H9 (cell line): ENCODE measurements at regions not wholly inside any gene's neighbourhood (a gene's known extent, or its start where the extent isn't known, plus 50 kb on each side); places are given as distances from the start of the nearest gene placed in this dataset.

ENCODE experiments used
- DNase-seq: peaks from one replicate; pipeline ENCODE4 v3.0.0-alpha.2; 2017
- H2AFZ ChIP-seq: one replicate; pipeline ENCODE4 v1.6.1; 2013; ENCODE audit warnings: mild to moderate bottlenecking, low read length, control low read depth, moderate library complexity
- H2AK5ac ChIP-seq: 2 replicates; pipeline ENCODE4 v1.6.1; 2013; ENCODE audit warnings: low read length, control low read depth, mixed read lengths; ENCODE audit not compliant: insufficient read length
- H2BK120ac ChIP-seq: one replicate; pipeline ENCODE4 v1.6.1; 2013; ENCODE audit warnings: low read depth, mild to moderate bottlenecking, low read length, control low read depth, inconsistent platforms; ENCODE audit not compliant: poor library complexity, severe bottlenecking
- H2BK12ac ChIP-seq: 2 replicates; pipeline ENCODE4 v1.6.1; 2013; ENCODE audit warnings: low read length, control low read depth, mixed read lengths, low read depth; ENCODE audit not compliant: insufficient read length
- H2BK15ac ChIP-seq: 2 replicates; pipeline ENCODE4 v1.6.1; 2013; ENCODE audit warnings: low read depth, low read length, control low read depth
- H2BK20ac ChIP-seq: one replicate; pipeline ENCODE4 v1.6.1; 2013; ENCODE audit warnings: low read depth, mild to moderate bottlenecking, low read length, control low read depth, inconsistent platforms; ENCODE audit not compliant: poor library complexity, severe bottlenecking
- H2BK5ac ChIP-seq: 2 replicates; pipeline ENCODE4 v1.6.1; 2013; ENCODE audit warnings: low read length, control low read depth, mixed read lengths; ENCODE audit not compliant: insufficient read length
- H3K14ac ChIP-seq: 2 replicates; pipeline ENCODE4 v1.6.1; 2013; ENCODE audit warnings: low read length, control low read depth; ENCODE audit not compliant: insufficient read depth
- H3K18ac ChIP-seq: 2 replicates; pipeline ENCODE4 v1.6.1; 2013; ENCODE audit warnings: low read depth, mild to moderate bottlenecking, mixed read lengths, low read length, control low read depth; ENCODE audit not compliant: insufficient read length
- H3K23ac ChIP-seq: 2 replicates; pipeline ENCODE4 v1.6.1; 2013; ENCODE audit warnings: low read length, control low read depth, mixed read lengths, low read depth; ENCODE audit not compliant: insufficient read length
- H3K23me2 ChIP-seq: 2 replicates; pipeline ENCODE4 v1.6.1; 2013; ENCODE audit warnings: low read depth, mild to moderate bottlenecking, mixed read lengths, low read length, control low read depth; ENCODE audit not compliant: insufficient read length, poor library complexity, severe bottlenecking
- H3K27ac ChIP-seq: 2 replicates; pipeline ENCODE4 v1.5.1; 2013; ENCODE audit warnings: low read length, control low read depth, mixed read lengths, low read depth; ENCODE audit not compliant: insufficient read length
- H3K27me3 ChIP-seq: 2 replicates; pipeline ENCODE4 v1.6.1; 2013; ENCODE audit warnings: low read length, control low read depth, inconsistent platforms; ENCODE audit not compliant: insufficient read depth
- H3K4ac ChIP-seq: 2 replicates; pipeline ENCODE4 v1.6.1; 2013; ENCODE audit warnings: low read depth, mild to moderate bottlenecking, control low read depth, inconsistent platforms, low read length, moderate library complexity
- H3K4me1 ChIP-seq: 2 replicates; pipeline ENCODE4 v1.6.1; 2013; ENCODE audit warnings: low read length, control low read depth, inconsistent platforms; ENCODE audit not compliant: insufficient read depth
- H3K4me2 ChIP-seq: 2 replicates; pipeline ENCODE4 v1.6.1; 2013; ENCODE audit warnings: low read length, control low read depth, mixed read lengths; ENCODE audit not compliant: insufficient read length, insufficient read depth
- H3K56ac ChIP-seq: 2 replicates; pipeline ENCODE4 v1.6.1; 2013; ENCODE audit warnings: low read depth, mild to moderate bottlenecking, mixed read lengths, low read length, control low read depth; ENCODE audit not compliant: insufficient read length
- H3K79me1 ChIP-seq: 2 replicates; pipeline ENCODE4 v1.6.1; 2013; ENCODE audit warnings: low read depth, mild to moderate bottlenecking, moderate library complexity, low read length, control low read depth, inconsistent platforms; ENCODE audit not compliant: insufficient read depth, poor library complexity, severe bottlenecking
- H3K79me2 ChIP-seq: 2 replicates; pipeline ENCODE4 v1.6.1; 2013; ENCODE audit warnings: low read length, control low read depth, inconsistent platforms; ENCODE audit not compliant: insufficient read depth
- H3K9ac ChIP-seq: 2 replicates; pipeline ENCODE4 v1.6.1; 2013; ENCODE audit warnings: low read length, control low read depth, mixed read lengths; ENCODE audit not compliant: insufficient read length; ENCODE audit errors: extremely low read depth
- H3K9me3 ChIP-seq: one replicate; pipeline ENCODE4 v1.6.1; 2013; ENCODE audit warnings: low read depth, low read length, inconsistent platforms; ENCODE audit not compliant: control insufficient read depth
- H3T11ph ChIP-seq: one replicate; pipeline ENCODE4 v1.6.1; 2013; ENCODE audit warnings: mild to moderate bottlenecking, low read length, control low read depth, inconsistent platforms
- H4K20me1 ChIP-seq: one replicate; pipeline ENCODE4 v1.6.1; 2013; ENCODE audit not compliant: control insufficient read depth, insufficient read length, insufficient read depth
- H4K5ac ChIP-seq: 2 replicates; pipeline ENCODE4 v1.6.1; 2013; ENCODE audit warnings: low read depth, mild to moderate bottlenecking, mixed read lengths, low read length, control low read depth; ENCODE audit not compliant: insufficient read length
- H4K8ac ChIP-seq: replicated peaks from 2 replicates; pipeline ENCODE4 v1.6.1; 2013; ENCODE audit warnings: low read length, control low read depth, mixed read lengths, low read depth; ENCODE audit not compliant: insufficient read length
- H4K91ac ChIP-seq: 2 replicates; pipeline ENCODE4 v1.6.1; 2013; ENCODE audit warnings: low read depth, mild to moderate bottlenecking, moderate library complexity, mixed read lengths, low read length, control low read depth; ENCODE audit not compliant: insufficient read length
- H3K27ac Mint-ChIP-seq, 3 experiments: 2 replicates in 2 of 3; 3 replicates in 1 of 3; pipeline ENCODE4 v1.8.0; 2020 to 2021; ENCODE audit warnings: mixed read lengths in 3 of 3, mild to moderate bottlenecking in 1 of 3, moderate library complexity in 1 of 3
- H3K27me3 Mint-ChIP-seq: 2 replicates; pipeline ENCODE4 v1.8.0; 2021; ENCODE audit warnings: low read depth, mild to moderate bottlenecking, moderate library complexity, mixed read lengths
- H3K36me3 Mint-ChIP-seq, 3 experiments: 2 replicates in 2 of 3; 3 replicates in 1 of 3; pipeline ENCODE4 v1.8.0; 2020 to 2021; ENCODE audit warnings: low read depth in 3 of 3, mixed read lengths in 3 of 3; ENCODE audit not compliant: insufficient read depth in 1 of 3
- H3K4me1 Mint-ChIP-seq, 2 experiments: 2 replicates each; pipeline ENCODE4 v1.8.0; 2020; ENCODE audit warnings: mixed read lengths in 2 of 2
- H3K4me3 Mint-ChIP-seq, 2 experiments: 2 replicates in 1 of 2; 3 replicates in 1 of 2; pipeline ENCODE4 v1.8.0; 2020 to 2021; ENCODE audit warnings: mild to moderate bottlenecking in 2 of 2, mixed read lengths in 2 of 2, moderate library complexity in 1 of 2
- H3K9me3 Mint-ChIP-seq, 2 experiments: 2 replicates in 1 of 2; 3 replicates in 1 of 2; pipeline ENCODE4 v1.8.0; 2020; ENCODE audit warnings: mild to moderate bottlenecking in 2 of 2, mixed read lengths in 2 of 2, moderate library complexity in 1 of 2
- CTCF ChIP-seq: fragments of 200-600 bp; sonication (generic); conservative IDR thresholded peaks from 3 replicates; pipeline ENCODE4 v1.8.0; 2021; ENCODE audit warnings: antibody characterized with exemption, mild to moderate bottlenecking
- WGBS: extraction: QIAGEN DNeasy Blood & Tissue Kit; methylation state at CpG from one replicate; pipeline ENCODE4 v1.1.7; 2013; ENCODE audit warnings: missing lambda C conversion rate, low lambda C conversion rate, mixed read lengths; ENCODE audit not compliant: insufficient read length; ENCODE audit errors: extremely low coverage; 5-methylcytosine and 5-hydroxymethylcytosine counted together

- no peaks in the 10 kb centered on the region for H4K20me1 ChIP-seq
- no peak overlapping the region for H2AFZ ChIP-seq
- WGBS: no CpG with 5 or more reads among the region's 1 CpG
- peaks cover 7 to 25% (median 9%) of the 10 kb centered on the region in 3 experiments; a peak in 5 of 7 replicates for H3K36me3 Mint-ChIP-seq
- H3K4me3 Mint-ChIP-seq: no peak overlapping the region
- no peak overlapping the region for H2BK5ac ChIP-seq
- H3K9me3 Mint-ChIP-seq: peaks cover 15 to 16% of the 10 kb centered on the region in 2 experiments; a peak in 4 of 5 replicates
- H3K27me3 Mint-ChIP-seq: no peaks in the 10 kb centered on the region
- no peak overlapping the region for H2BK120ac ChIP-seq
- no peak overlapping the region for H4K5ac ChIP-seq
- H3K4me1 Mint-ChIP-seq: peaks cover 0 to 2% of the 10 kb centered on the region in 2 experiments; a peak in 1 of 4 replicates
- no peaks in the 10 kb centered on the region for H3K23me2 ChIP-seq
- H3K9me3 ChIP-seq: no peaks in the 10 kb centered on the region
- no peak overlapping the region for H3K4ac ChIP-seq
- H3K23ac ChIP-seq: no peak overlapping the region
- H3K56ac ChIP-seq: no peak overlapping the region
- no peak overlapping the region for H3K27ac Mint-ChIP-seq
- H3K27me3 ChIP-seq: no peaks in the 10 kb centered on the region
- H3K4me1 ChIP-seq: no peaks in the 10 kb centered on the region
- no peak overlapping the region for H3K4me2 ChIP-seq
- H3K14ac ChIP-seq: no peak overlapping the region
- no peaks in the 10 kb centered on the region for H3K79me1 ChIP-seq
- no peak overlapping the region for H3T11ph ChIP-seq
- H2BK20ac ChIP-seq: no peak overlapping the region
- no peak overlapping the region for H2BK15ac ChIP-seq
- no peak overlapping the region for H3K27ac ChIP-seq
- no peak for DNase-seq
- no peak overlapping the region for H3K18ac ChIP-seq
- H2BK12ac ChIP-seq: no peak overlapping the region
- no peak overlapping the region for H4K8ac ChIP-seq
- no peak overlapping the region for H3K9ac ChIP-seq
- no peak overlapping the region for H4K91ac ChIP-seq
- no peak overlapping the region for H2AK5ac ChIP-seq
- H3K79me2 ChIP-seq: no peaks in the 10 kb centered on the region
- no peak for TF ChIP-seq CTCF
These were observed 81.2 kb downstream of the ANKRD7 start for GRCh38 chr7:118305671-118306070.
